Activated CD4-positive, alpha-beta T cell treated with anti-CD3 and anti-CD28 coated beads, Interleukin-2, amount 10 ng/mL, durations not matched to agents 24 days and 14 days (primary cell): ENCODE measurements at regions not wholly inside any gene's neighbourhood (a gene's known extent, or its start where the extent isn't known, plus 50 kb on each side); places are given as distances from the start of the nearest gene placed in this dataset.
"Not testable (repeated sequence)": the region's sequence is repeated elsewhere in the genome, so short reads cannot be mapped to it uniquely, and the experiment has no call there.

Source experiments
- DNase-seq: peaks from one replicate; pipeline ENCODE4 v3.0.0; 2022
- H3K27ac Mint-ChIP-seq: one replicate; pipeline ENCODE4 v1.8.0; 2022; ENCODE audit warnings: mild to moderate bottlenecking, mixed read lengths
- H3K27me3 Mint-ChIP-seq: one replicate; pipeline ENCODE4 v1.8.0; 2022; ENCODE audit warnings: mixed read lengths
- H3K36me3 Mint-ChIP-seq: one replicate; pipeline ENCODE4 v1.8.0; 2022; ENCODE audit warnings: low read depth, mild to moderate bottlenecking, mixed read lengths
- H3K4me1 Mint-ChIP-seq: one replicate; pipeline ENCODE4 v1.8.0; 2021; ENCODE audit warnings: mixed read lengths
- H3K4me3 Mint-ChIP-seq: one replicate; pipeline ENCODE4 v1.8.0; 2022; ENCODE audit warnings: mild to moderate bottlenecking, moderate library complexity, mixed read lengths
- H3K9me3 Mint-ChIP-seq: one replicate; pipeline ENCODE4 v1.8.0; 2021; ENCODE audit warnings: mixed read lengths
- intact Hi-C: fragments of 100-400 bp; cut with micrococcal nuclease; formaldehyde crosslinking; loops from one replicate; pipeline ENCODE4 v1.15.1; 2023

- H3K27me3 Mint-ChIP-seq = no peaks in the 10 kb centered on the region
- no peaks in the 10 kb centered on the region for H3K36me3 Mint-ChIP-seq
- no peak overlapping the region for H3K4me3 Mint-ChIP-seq
- H3K27ac Mint-ChIP-seq = no peak overlapping the region
- intact Hi-C loops = no loop called here
- DNase-seq = no peak
- no peaks in the 10 kb centered on the region for H3K4me1 Mint-ChIP-seq
- no peaks in the 10 kb centered on the region for H3K9me3 Mint-ChIP-seq
Measured at GRCh38 chr6:15829156-15829555, 166.3 kb upstream of the DTNBP1 start.

- Mint-ChIP-seq H3K27me3 (no peaks in the 10 kb centered on the region), H3K27ac (no peak overlapping the region), H3K9me3 (no peaks in the 10 kb centered on the region), H3K4me1 (no peaks in the 10 kb centered on the region), H3K4me3 (no peak overlapping the region), H3K36me3 (no peaks in the 10 kb centered on the region)
- DNase-seq = no peak
- intact Hi-C loops = no loop called here
Measured at GRCh38 chr6:15827496-15828255, 164.8 kb upstream of the DTNBP1 start.

GRCh38 chr6:15826814-15827318 is 164.0 kb upstream of the DTNBP1 start:
- Mint-ChIP-seq H3K4me1 (no peaks in the 10 kb centered on the region), H3K27me3 (no peaks in the 10 kb centered on the region), H3K4me3 (no peak overlapping the region), H3K36me3 (no peaks in the 10 kb centered on the region), H3K27ac (no peak overlapping the region), H3K9me3 (no peaks in the 10 kb centered on the region)
- intact Hi-C loops = no loop called here
- no peak for DNase-seq

GRCh38 chr6:15825332-15825930 is 162.6 kb upstream of the DTNBP1 start:
- H3K4me1 Mint-ChIP-seq = no peaks in the 10 kb centered on the region
- intact Hi-C loops = no loop called here
- no peaks in the 10 kb centered on the region for H3K36me3 Mint-ChIP-seq
- H3K9me3 Mint-ChIP-seq = no peaks in the 10 kb centered on the region
- DNase-seq = no peak
- H3K27ac Mint-ChIP-seq = no peak overlapping the region
- no peak overlapping the region for H3K4me3 Mint-ChIP-seq
- no peaks in the 10 kb centered on the region for H3K27me3 Mint-ChIP-seq

- Mint-ChIP-seq H3K9me3 (no peaks in the 10 kb centered on the region), H3K36me3 (no peaks in the 10 kb centered on the region), H3K27ac (no peak overlapping the region), H3K27me3 (no peaks in the 10 kb centered on the region), H3K4me3 (no peak overlapping the region), H3K4me1 (no peaks in the 10 kb centered on the region)
- DNase-seq = no peak
- intact Hi-C loops = no loop called here
Measured at GRCh38 chr6:15824811-15825210, 162.0 kb upstream of the DTNBP1 start.

- Mint-ChIP-seq H3K27me3 (peaks cover 4% of the 10 kb centered on the region), H3K9me3 (no peaks in the 10 kb centered on the region), H3K36me3 (no peaks in the 10 kb centered on the region), H3K4me3 (no peak overlapping the region), H3K27ac (no peak overlapping the region), H3K4me1 (no peaks in the 10 kb centered on the region)
- DNase-seq = no peak
- intact Hi-C loops = no loop called here
Measured at GRCh38 chr6:15823838-15824414, 161.1 kb upstream of the DTNBP1 start.

GRCh38 chr6:15822835-15823234 is 160.0 kb upstream of the DTNBP1 start:
- Mint-ChIP-seq H3K27ac (no peak overlapping the region), H3K27me3 (peaks cover 4% of the 10 kb centered on the region), H3K4me3 (no peak overlapping the region), H3K9me3 (no peaks in the 10 kb centered on the region), H3K4me1 (no peaks in the 10 kb centered on the region), H3K36me3 (no peaks in the 10 kb centered on the region)
- no peak for DNase-seq
- intact Hi-C loops = no loop called here

- peaks cover 4% of the 10 kb centered on the region for H3K27me3 Mint-ChIP-seq
- H3K9me3 Mint-ChIP-seq = no peaks in the 10 kb centered on the region
- H3K4me3 Mint-ChIP-seq = no peak overlapping the region
- no peaks in the 10 kb centered on the region for H3K36me3 Mint-ChIP-seq
- H3K27ac Mint-ChIP-seq = no peak overlapping the region
- H3K4me1 Mint-ChIP-seq = no peaks in the 10 kb centered on the region
- intact Hi-C loops = no loop called here
- no peak for DNase-seq
Measured at GRCh38 chr6:15819841-15820240, 157.0 kb upstream of the DTNBP1 start.

- intact Hi-C loops = no loop called here
- Mint-ChIP-seq H3K4me3 (no peak overlapping the region), H3K27me3 (peaks cover 4% of the 10 kb centered on the region), H3K27ac (no peak overlapping the region), H3K36me3 (no peaks in the 10 kb centered on the region), H3K4me1 (no peaks in the 10 kb centered on the region), H3K9me3 (no peaks in the 10 kb centered on the region)
- DNase-seq = no peak
Measured at GRCh38 chr6:15819226-15819625, 156.4 kb upstream of the DTNBP1 start.

GRCh38 chr6:15818491-15818890 is 155.7 kb upstream of the DTNBP1 start:
- H3K4me1 Mint-ChIP-seq = no peaks in the 10 kb centered on the region
- intact Hi-C loops = no loop called here
- H3K4me3 Mint-ChIP-seq = no peak overlapping the region
- H3K27me3 Mint-ChIP-seq = peaks cover 4% of the 10 kb centered on the region
- DNase-seq = no peak
- no peaks in the 10 kb centered on the region for H3K36me3 Mint-ChIP-seq
- no peaks in the 10 kb centered on the region for H3K9me3 Mint-ChIP-seq
- H3K27ac Mint-ChIP-seq = no peak overlapping the region

GRCh38 chr6:15818044-15818443 is 155.2 kb upstream of the DTNBP1 start:
- H3K4me3 Mint-ChIP-seq = no peak overlapping the region
- DNase-seq = no peak
- H3K9me3 Mint-ChIP-seq = no peaks in the 10 kb centered on the region

GRCh38 chr6:15817100-15817499 is 154.3 kb upstream of the DTNBP1 start:
- Mint-ChIP-seq H3K36me3 (no peaks in the 10 kb centered on the region), H3K4me3 (no peak overlapping the region), H3K27me3 (peaks cover 4% of the 10 kb centered on the region), H3K4me1 (no peaks in the 10 kb centered on the region), H3K9me3 (no peaks in the 10 kb centered on the region), H3K27ac (no peak overlapping the region)
- DNase-seq = no peak
- intact Hi-C loops = no loop called here

More at GRCh38 chr6:15818044-15818443, 155.2 kb upstream of the DTNBP1 start:
- peaks cover 4% of the 10 kb centered on the region for H3K27me3 Mint-ChIP-seq
- no peaks in the 10 kb centered on the region for H3K4me1 Mint-ChIP-seq
- intact Hi-C loops = no loop called here
- H3K27ac Mint-ChIP-seq = no peak overlapping the region
- no peaks in the 10 kb centered on the region for H3K36me3 Mint-ChIP-seq

GRCh38 chr6:15816661-15817060 is 153.8 kb upstream of the DTNBP1 start:
- H3K4me3 Mint-ChIP-seq = no peak overlapping the region
- peaks cover 4% of the 10 kb centered on the region for H3K27me3 Mint-ChIP-seq
- no peak for DNase-seq
- H3K9me3 Mint-ChIP-seq = no peaks in the 10 kb centered on the region
- no peak overlapping the region for H3K27ac Mint-ChIP-seq
- H3K4me1 Mint-ChIP-seq = no peaks in the 10 kb centered on the region
- intact Hi-C loops = no loop called here
- H3K36me3 Mint-ChIP-seq = no peaks in the 10 kb centered on the region

GRCh38 chr6:15813698-15814097 is 150.9 kb upstream of the DTNBP1 start:
- H3K9me3 Mint-ChIP-seq, H3K36me3 Mint-ChIP-seq, H3K27ac Mint-ChIP-seq, H3K4me3 Mint-ChIP-seq, intact Hi-C loops, H3K4me1 Mint-ChIP-seq, DNase-seq, H3K27me3 Mint-ChIP-seq: not testable (repeated sequence)
